ENCODE measurements at regions not wholly inside any gene's neighbourhood (a gene's known extent, or its start where the extent isn't known, plus 50 kb on each side); places are given as distances from the start of the nearest gene placed in this dataset.

GRCh38 chr12:94056419-94057158 is 91.8 kb upstream of the PLXNC1 start:
- Mint-ChIP-seq H3K4me1 (peaks cover 12% of the 10 kb centered on the region in 2 experiments), H3K4me3 (no peak overlapping the region)

More at GRCh38 chr12:94056419-94057158, 91.8 kb upstream of the PLXNC1 start:
- Histone ChIP-seq H4K8ac (replicated peaks; ENCODE audit: insufficient read length, low read depth, low read length) (no peak overlapping the region), H4K20me1 (ENCODE audit: control insufficient read depth, insufficient read depth, insufficient read length) (no peaks in the 10 kb centered on the region), H3K27ac (ENCODE audit: insufficient read length, low read depth, low read length) (no peak overlapping the region), H2AFZ (ENCODE audit: low read length) (no peak overlapping the region), H2BK15ac (ENCODE audit: low read depth, low read length) (no peak overlapping the region), H2BK5ac (ENCODE audit: insufficient read length, low read length) (no peak overlapping the region), H3K18ac (ENCODE audit: insufficient read length, low read depth, low read length) (no peak overlapping the region), H2BK120ac (ENCODE audit: low read depth, low read length, poor library complexity, severe bottlenecking) (no peak overlapping the region), H2BK12ac (ENCODE audit: insufficient read length, low read depth, low read length) (no peak overlapping the region), H4K5ac (ENCODE audit: insufficient read length, low read depth, low read length) (no peak overlapping the region), H3K4me1 (ENCODE audit: insufficient read depth, low read length) (no peaks in the 10 kb centered on the region), H4K91ac (ENCODE audit: insufficient read length, low read depth, low read length) (no peak overlapping the region), H3K79me2 (ENCODE audit: insufficient read depth, low read length) (no peaks in the 10 kb centered on the region), H3K9me3 (ENCODE audit: control insufficient read depth, low read depth, low read length) (no peaks in the 10 kb centered on the region), H2AK5ac (ENCODE audit: insufficient read length, low read length) (no peak overlapping the region), H3K79me1 (ENCODE audit: insufficient read depth, low read depth, low read length, poor library complexity, severe bottlenecking) (no peaks in the 10 kb centered on the region), H3K27me3 (ENCODE audit: insufficient read depth, low read length) (no peaks in the 10 kb centered on the region), H3K4me2 (ENCODE audit: insufficient read depth, insufficient read length, low read length) (no peak overlapping the region), H3K4ac (ENCODE audit: low read depth, low read length) (no peak overlapping the region), H3K14ac (ENCODE audit: insufficient read depth, low read length) (no peak overlapping the region), H3K23me2 (ENCODE audit: insufficient read length, low read depth, low read length, poor library complexity, severe bottlenecking) (no peaks in the 10 kb centered on the region), H3K9ac (ENCODE audit: extremely low read depth, insufficient read length, low read length) (no peak overlapping the region), H3K56ac (ENCODE audit: insufficient read length, low read depth, low read length) (no peak overlapping the region), H2BK20ac (ENCODE audit: low read depth, low read length, poor library complexity, severe bottlenecking) (no peak overlapping the region), H3K23ac (ENCODE audit: insufficient read length, low read depth, low read length) (no peak overlapping the region), H3T11ph (ENCODE audit: low read length) (no peak overlapping the region)
- DNase-seq = no peak
- H3K27ac Mint-ChIP-seq = no peak overlapping the region
- H3K27me3 Mint-ChIP-seq (ENCODE audit: low read depth) = peaks cover 3% of the 10 kb centered on the region; the same call in 1 of the 2 replicates
- peaks cover 10 to 12% of the 10 kb centered on the region in 2 experiments; a peak in 4 of 5 replicates for H3K9me3 Mint-ChIP-seq
- no peak for TF ChIP-seq CTCF (conservative IDR thresholded peaks at IDR 0.05)
- WGBS (ENCODE audit: extremely low coverage, insufficient read length, low lambda C conversion rate) = no CpG with 5 or more reads among the region's 2 CpGs
- peaks cover 0 to 7% (median 0%) of the 10 kb centered on the region in 3 experiments; a peak in 1 of 7 replicates for H3K36me3 Mint-ChIP-seq (ENCODE audit: insufficient read depth in 1 of 3, low read depth in 3 of 3)

Measured in H9 (cell line).